Mesothelial cell of epicardium (in vitro differentiated cells): ENCODE measurements at regions not wholly inside any gene's neighbourhood (a gene's known extent, or its start where the extent isn't known, plus 50 kb on each side); places are given as distances from the start of the nearest gene placed in this dataset.

Source experiments
- DNase-seq, 2 experiments: peaks; one replicate each; pipeline ENCODE4 v3.0.0; 2021; ENCODE audit warnings: low spot score in 2 of 2; ENCODE audit not compliant: unreplicated experiment in 2 of 2
- H3K27ac Mint-ChIP-seq: 2 replicates; pipeline ENCODE4 v1.8.0; 2021; ENCODE audit warnings: mixed read lengths
- H3K27me3 Mint-ChIP-seq: 2 replicates; pipeline ENCODE4 v1.8.0; 2021; ENCODE audit warnings: low read depth, mixed read lengths
- H3K36me3 Mint-ChIP-seq: 2 replicates; pipeline ENCODE4 v1.8.0; 2021; ENCODE audit warnings: mixed read lengths
- H3K4me1 Mint-ChIP-seq: 2 replicates; pipeline ENCODE4 v1.8.0; 2021; ENCODE audit warnings: mixed read lengths
- H3K4me3 Mint-ChIP-seq: 2 replicates; pipeline ENCODE4 v1.8.0; 2021; ENCODE audit warnings: mild to moderate bottlenecking, moderate library complexity, mixed read lengths
- H3K9me3 Mint-ChIP-seq: 2 replicates; pipeline ENCODE4 v1.8.0; 2021; ENCODE audit warnings: mixed read lengths
- TF ChIP-seq, protein P1 (sequence below): fragments of 200-600 bp; sonication (generic); IDR thresholded peaks from one replicate; pipeline ENCODE4 v1.5.0; 2021; ENCODE audit warnings: antibody characterized with exemption; ENCODE audit not compliant: unreplicated experiment

DNA sequence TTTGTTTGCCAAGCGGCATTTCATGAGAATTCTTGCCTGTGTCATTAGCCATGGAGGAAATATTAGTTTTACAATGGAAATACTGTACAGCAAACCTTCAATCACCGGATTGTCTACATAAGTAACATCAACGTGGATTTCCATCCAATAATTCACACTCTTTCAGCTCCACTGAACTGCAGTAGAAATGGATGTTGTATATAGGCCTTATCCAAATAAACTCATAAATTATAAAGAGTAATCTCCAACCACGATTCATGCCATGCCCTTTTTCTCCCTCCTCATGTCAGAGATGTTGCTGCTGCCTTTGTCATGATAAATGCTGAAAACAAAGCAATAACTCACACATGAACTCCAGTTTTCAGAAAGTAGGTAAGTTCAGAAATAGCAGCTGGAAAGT, 54.9 kb upstream of the EYS start:
- Mint-ChIP-seq H3K36me3 (no peaks in the 10 kb centered on the region), H3K4me3 (no peak overlapping the region), H3K27ac (no peak overlapping the region), H3K9me3 (no peaks in the 10 kb centered on the region), H3K4me1 (no peaks in the 10 kb centered on the region), H3K27me3 (no peaks in the 10 kb centered on the region)
- TF ChIP-seq, protein P1, sequence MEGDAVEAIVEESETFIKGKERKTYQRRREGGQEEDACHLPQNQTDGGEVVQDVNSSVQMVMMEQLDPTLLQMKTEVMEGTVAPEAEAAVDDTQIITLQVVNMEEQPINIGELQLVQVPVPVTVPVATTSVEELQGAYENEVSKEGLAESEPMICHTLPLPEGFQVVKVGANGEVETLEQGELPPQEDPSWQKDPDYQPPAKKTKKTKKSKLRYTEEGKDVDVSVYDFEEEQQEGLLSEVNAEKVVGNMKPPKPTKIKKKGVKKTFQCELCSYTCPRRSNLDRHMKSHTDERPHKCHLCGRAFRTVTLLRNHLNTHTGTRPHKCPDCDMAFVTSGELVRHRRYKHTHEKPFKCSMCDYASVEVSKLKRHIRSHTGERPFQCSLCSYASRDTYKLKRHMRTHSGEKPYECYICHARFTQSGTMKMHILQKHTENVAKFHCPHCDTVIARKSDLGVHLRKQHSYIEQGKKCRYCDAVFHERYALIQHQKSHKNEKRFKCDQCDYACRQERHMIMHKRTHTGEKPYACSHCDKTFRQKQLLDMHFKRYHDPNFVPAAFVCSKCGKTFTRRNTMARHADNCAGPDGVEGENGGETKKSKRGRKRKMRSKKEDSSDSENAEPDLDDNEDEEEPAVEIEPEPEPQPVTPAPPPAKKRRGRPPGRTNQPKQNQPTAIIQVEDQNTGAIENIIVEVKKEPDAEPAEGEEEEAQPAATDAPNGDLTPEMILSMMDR, result no peak
- DNase-seq, result no peak

DNA sequence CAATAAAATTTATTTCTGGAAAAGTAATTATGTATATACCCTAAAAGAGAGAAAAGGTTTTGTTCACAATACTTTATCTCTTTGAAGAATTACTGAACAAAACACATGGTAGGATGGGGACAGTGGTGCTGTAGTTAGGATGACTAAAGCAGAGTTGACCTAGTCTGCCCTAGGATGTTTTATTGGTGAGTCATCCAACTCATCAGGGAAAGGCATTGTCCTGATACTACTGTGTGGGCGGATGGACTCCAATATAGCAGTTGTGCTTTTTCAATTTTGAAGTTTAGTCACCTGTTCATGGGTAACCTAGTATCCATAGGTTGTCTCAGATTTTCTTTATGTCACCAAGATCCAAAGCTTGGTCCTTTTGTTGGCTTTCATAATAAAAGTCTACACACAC, 53.3 kb upstream of the EYS start:
- no peaks in the 10 kb centered on the region for H3K9me3 Mint-ChIP-seq
- H3K36me3 Mint-ChIP-seq, result no peaks in the 10 kb centered on the region
- TF ChIP-seq, protein P1, result no peak
- no peaks in the 10 kb centered on the region for H3K4me1 Mint-ChIP-seq
- H3K27me3 Mint-ChIP-seq, result no peaks in the 10 kb centered on the region
- no peak for DNase-seq
- H3K4me3 Mint-ChIP-seq, result no peak overlapping the region
- H3K27ac Mint-ChIP-seq, result no peak overlapping the region
